ENCODE measurements at regions not wholly inside any gene's neighbourhood (a gene's known extent, or its start where the extent isn't known, plus 50 kb on each side); places are given as distances from the start of the nearest gene placed in this dataset.

DNA sequence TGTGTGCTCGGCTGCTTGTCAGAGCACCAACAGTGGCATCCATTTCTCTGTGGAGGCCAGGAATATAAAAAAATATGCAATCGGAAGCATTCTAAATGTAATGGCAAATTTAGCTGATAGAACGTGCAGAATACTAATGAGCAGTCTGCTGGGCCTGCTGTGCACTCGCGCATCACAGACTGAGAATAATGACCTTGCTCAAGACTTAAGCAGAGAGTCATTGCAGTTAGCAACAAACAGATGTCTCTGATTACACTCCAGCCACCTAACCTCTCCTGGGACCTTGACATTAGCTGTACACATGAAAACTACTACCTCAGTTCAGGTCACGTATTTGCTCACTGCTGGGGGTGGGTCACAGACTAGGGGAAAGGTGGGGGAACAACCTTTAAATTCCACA lies 269.2 kb upstream of the DAAM1 start:
- RAD21 ChIA-PET (ENCODE audit: unreplicated experiment) = interaction anchor here (1.0 to 2.0 kb wide), 6 partner anchors 9 to 167 kb away, joined by 3 to 16 read pairs (median 4); no protein-coding TSS in a partner anchor
- Histone ChIP-seq H3K36me3 (ENCODE audit: control insufficient read depth in 2 of 2, insufficient read depth in 2 of 2, low read length in 1 of 2) (no peaks in the 10 kb centered on the region), H2AFZ (ENCODE audit: control insufficient read depth, low read depth, low read length) (no peak overlapping the region), H3K4me3 (no peak overlapping the region), H3K9ac (ENCODE audit: control insufficient read depth, insufficient read depth, low read length) (no peak overlapping the region), H3K27ac (ENCODE audit: control insufficient read depth, insufficient read depth) (no peak overlapping the region), H4K20me1 (ENCODE audit: control insufficient read depth, insufficient read depth) (no peaks in the 10 kb centered on the region), H3K4me2 (ENCODE audit: control insufficient read depth, insufficient read depth) (no peak overlapping the region), H3K9me3 (replicated peaks; ENCODE audit: control insufficient read depth, insufficient read depth, low read length) (no peaks in the 10 kb centered on the region), H3K27me3 (replicated peaks in 1 of 2; ENCODE audit: control insufficient read depth in 2 of 2, insufficient read depth in 2 of 2, low read length in 1 of 2) (no peaks in the 10 kb centered on the region), H3K79me2 (ENCODE audit: control insufficient read depth, insufficient read depth, low read length) (no peaks in the 10 kb centered on the region), H3K4me1 (ENCODE audit: control insufficient read depth, insufficient read depth, low read length) (no peaks in the 10 kb centered on the region)
- CTCF ChIA-PET = interaction anchor here (0.6 to 1.3 kb wide), 3 partner anchors 53 to 693 kb away, joined by 3 to 4 read pairs (median 3); no protein-coding TSS in a partner anchor
- FAIRE-seq = no peak
- no TSS peak for BruUV-seq (replicated peaks)
- intact Hi-C loops (cut with micrococcal nuclease; ENCODE audit: unreplicated experiment) = no loop called here
- POLR2A ChIA-PET = interaction anchor here (1.0 kb wide), 1 partner anchor 124 kb away, joined by 3 read pairs; no protein-coding TSS in a partner anchor
- peak; percentile 69 for ATAC-seq
- SMC1A ChIA-PET (ENCODE audit: uncharacterized antibody, unreplicated experiment) = interaction anchor here (0.7 to 5.2 kb wide), 15 partner anchors 8 to 288 kb away, joined by 3 to 38 read pairs (median 3); no protein-coding TSS in a partner anchor
- 24% methylated on average over 6 of the region's 6 CpGs for WGBS (ENCODE audit: insufficient coverage, insufficient replicate concordance, low lambda C conversion rate, missing lambda C conversion rate)
- in situ Hi-C loops (cut with MboI) = no loop called here
- DNase-seq (ENCODE audit: low read depth, low spot score) = peak; percentile 26
- TF ChIP-seq MTA2 (IDR thresholded peaks at IDR 0.05; ENCODE audit: low read depth) (peak; percentile 48), RBBP5 (conservative IDR thresholded peaks at IDR 0.05) (no peak), MEF2B (IDR thresholded peaks at IDR 0.05; ENCODE audit: partially characterized antibody, poor library complexity, severe bottlenecking) (peak; percentile 49), HCFC1 (IDR thresholded peaks at IDR 0.05; ENCODE audit: low read length) (no peak), CUX1 (IDR thresholded peaks at IDR 0.05; ENCODE audit: insufficient replicate concordance, low read depth, low read length) (no peak), BRCA1 (IDR thresholded peaks at IDR 0.05; ENCODE audit: low read depth, low read length) (no peak), EGR1 (IDR thresholded peaks at IDR 0.05; ENCODE audit: borderline replicate concordance in 1 of 2, low read depth in 2 of 2, low read length in 2 of 2) (no peak), TCF12 (IDR thresholded peaks at IDR 0.05; ENCODE audit: low read depth, low read length) (0 out of 2 replicates have a peak, but pooled peaks have one; percentile 9), ATF3 (IDR thresholded peaks at IDR 0.05; ENCODE audit: borderline replicate concordance, extremely low read depth, low read depth, low read length) (no peak), SUPT20H (IDR thresholded peaks at IDR 0.05; ENCODE audit: borderline replicate concordance, control insufficient read depth, low read depth, low read length) (no peak), JUNB (IDR thresholded peaks at IDR 0.05) (no peak), NFYB (IDR thresholded peaks at IDR 0.05; ENCODE audit: insufficient read depth, low read depth, low read length) (no peak), LARP7 (IDR thresholded peaks at IDR 0.05) (no peak), NFXL1 (IDR thresholded peaks at IDR 0.05; ENCODE audit: borderline replicate concordance) (no peak), SIX5 (IDR thresholded peaks at IDR 0.05; ENCODE audit: low read depth, low read length, severe bottlenecking) (no peak), HDGF (IDR thresholded peaks at IDR 0.05) (no peak)
- TF ChIP-seq, protein P1, sequence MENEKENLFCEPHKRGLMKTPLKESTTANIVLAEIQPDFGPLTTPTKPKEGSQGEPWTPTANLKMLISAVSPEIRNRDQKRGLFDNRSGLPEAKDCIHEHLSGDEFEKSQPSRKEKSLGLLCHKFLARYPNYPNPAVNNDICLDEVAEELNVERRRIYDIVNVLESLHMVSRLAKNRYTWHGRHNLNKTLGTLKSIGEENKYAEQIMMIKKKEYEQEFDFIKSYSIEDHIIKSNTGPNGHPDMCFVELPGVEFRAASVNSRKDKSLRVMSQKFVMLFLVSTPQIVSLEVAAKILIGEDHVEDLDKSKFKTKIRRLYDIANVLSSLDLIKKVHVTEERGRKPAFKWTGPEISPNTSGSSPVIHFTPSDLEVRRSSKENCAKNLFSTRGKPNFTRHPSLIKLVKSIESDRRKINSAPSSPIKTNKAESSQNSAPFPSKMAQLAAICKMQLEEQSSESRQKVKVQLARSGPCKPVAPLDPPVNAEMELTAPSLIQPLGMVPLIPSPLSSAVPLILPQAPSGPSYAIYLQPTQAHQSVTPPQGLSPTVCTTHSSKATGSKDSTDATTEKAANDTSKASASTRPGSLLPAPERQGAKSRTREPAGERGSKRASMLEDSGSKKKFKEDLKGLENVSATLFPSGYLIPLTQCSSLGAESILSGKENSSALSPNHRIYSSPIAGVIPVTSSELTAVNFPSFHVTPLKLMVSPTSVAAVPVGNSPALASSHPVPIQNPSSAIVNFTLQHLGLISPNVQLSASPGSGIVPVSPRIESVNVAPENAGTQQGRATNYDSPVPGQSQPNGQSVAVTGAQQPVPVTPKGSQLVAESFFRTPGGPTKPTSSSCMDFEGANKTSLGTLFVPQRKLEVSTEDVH (IDR thresholded peaks at IDR 0.05; ENCODE audit: low read depth, partially characterized antibody) = no peak

All from GM12878 (cell line).